AG08396 (cell line): ENCODE measurements at regions not wholly inside any gene's neighbourhood (a gene's known extent, or its start where the extent isn't known, plus 50 kb on each side); places are given as distances from the start of the nearest gene placed in this dataset.

Experiments used
- DNase-seq: peaks from one replicate; pipeline ENCODE4 v3.0.0; 2012; ENCODE audit warnings: low spot score, mixed read lengths

DNA sequence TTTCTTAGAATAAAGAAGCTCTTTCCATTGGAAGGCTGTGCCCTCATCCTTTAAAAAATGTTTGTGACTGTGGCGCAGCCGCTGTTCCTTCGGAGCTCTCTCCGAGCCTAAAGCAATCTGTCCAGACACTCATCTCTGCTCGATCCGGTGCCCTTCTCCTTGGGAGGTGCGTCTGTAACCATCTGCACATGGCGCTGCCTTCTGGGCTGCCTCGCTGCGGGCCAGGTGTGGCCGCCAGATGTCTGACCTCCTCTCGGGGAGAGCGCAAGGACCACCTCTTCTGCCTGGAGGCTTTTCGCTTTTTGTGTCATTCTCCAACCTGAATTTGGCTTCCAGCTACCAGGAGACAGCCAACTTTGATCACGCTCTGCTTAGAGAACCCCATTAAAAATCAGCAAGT is 153.4 kb upstream of the PTCH1 start:
- DNase-seq, result no peak

DNA sequence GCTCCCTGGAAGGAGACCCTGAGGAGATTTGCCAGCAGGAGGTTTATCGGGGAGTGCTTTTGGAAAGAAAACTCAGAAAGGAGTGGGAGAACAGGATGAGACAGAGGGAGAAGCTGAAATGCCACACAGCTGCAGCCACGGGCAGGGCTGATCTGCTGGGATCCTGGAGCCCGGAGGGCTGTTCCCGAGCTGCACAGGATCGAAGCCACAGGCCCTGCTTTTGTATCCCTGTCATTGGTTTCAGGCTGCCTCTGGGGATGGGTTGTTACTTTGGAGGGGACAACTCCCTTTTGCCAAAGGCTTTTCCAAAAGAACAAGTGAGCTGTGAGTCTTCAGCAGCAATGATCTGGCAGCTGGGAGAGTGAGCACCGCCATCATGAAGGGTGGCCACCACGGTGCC is 152.5 kb upstream of the PTCH1 start:
- no peak for DNase-seq

DNA sequence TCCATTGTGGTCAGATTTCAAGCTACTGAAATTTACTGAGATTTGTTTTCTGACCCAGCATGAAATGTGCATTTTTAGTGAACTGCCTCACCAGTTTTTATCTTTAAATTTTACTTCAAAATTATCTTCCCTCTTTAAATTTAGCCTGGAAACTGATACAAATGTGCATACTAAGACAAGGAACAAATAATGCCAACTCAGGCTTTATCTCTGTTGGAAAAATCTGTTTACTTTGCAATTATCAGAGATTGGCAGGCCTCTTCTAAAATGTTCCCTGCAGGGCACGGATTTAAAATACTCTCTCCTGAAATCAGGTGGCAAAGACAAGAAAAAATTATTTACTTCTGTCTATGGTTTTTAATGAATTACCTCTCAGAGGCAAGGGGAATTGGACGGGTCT is 151.0 kb upstream of the PTCH1 start:
- no peak for DNase-seq

DNA sequence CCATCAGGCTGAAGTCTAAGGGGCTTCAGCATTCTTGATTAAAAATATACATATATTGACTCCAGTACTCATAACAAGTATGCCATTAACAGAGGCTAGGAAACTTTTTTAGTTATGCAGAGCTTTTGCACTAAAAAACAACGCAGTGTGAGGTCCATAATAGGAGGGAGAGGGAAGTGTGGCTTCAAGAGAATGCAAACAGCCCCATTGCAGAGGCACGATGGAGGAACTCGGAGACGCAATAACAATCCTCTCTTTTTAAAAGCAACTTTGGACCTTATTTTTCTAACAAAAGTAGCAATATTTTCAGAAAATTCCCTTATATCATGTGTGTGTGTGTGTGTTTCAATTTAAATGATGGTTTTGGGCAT is 150.0 kb upstream of the PTCH1 start:
- DNase-seq, result no peak

DNA sequence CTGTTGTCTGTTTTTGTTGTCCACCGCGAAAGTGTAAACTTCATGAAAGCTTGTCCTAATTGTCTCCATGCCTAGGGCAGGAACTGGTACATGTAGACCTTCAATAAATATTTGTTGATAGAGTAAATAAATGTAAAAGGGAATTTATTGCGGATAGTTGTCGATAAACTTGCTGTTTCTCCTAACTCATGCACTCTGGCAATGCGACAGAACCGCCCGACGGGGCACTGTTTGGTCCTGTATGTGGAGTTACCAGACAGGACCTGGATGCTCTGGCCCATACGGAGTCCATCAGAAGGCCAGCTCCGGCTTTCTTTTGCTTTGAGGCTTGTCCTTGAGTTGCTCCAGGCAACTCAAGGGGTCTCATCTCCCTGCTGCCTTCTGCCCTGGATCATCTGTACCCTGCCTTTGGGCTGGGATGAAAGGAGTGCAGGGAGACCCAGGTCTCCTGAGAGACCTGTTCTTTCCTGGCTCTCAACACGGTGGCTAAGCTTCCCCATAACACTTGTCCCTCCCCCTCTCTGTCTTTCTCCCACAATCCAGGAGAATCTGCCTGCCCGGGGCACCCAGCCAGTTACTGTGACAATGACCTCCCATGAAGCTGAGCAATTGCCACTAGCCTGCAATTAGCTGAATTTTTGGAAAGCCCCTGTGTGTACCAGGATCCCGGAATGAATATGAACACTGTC is 149.5 kb upstream of the PTCH1 start:
- no peak for DNase-seq

DNA sequence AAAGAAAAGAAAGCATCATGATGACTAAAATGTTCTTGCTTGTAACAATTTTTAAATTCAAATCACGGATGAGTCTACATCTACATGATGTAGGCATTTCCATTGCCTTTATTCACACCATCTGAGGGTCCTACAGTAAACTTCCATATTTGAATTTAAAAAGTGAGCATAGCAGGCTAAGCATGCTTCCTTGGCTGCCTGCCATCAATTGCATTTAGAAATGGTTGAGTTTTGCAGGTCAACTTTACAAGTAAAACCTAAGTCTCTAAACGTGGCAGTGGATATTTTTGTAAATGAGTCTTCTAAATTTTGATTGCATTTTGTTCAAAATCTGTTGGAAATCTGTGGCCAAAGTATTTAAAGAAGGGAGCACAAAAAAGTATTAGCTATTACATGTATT is 136.5 kb upstream of the PTCH1 start:
- no peak for DNase-seq

DNA sequence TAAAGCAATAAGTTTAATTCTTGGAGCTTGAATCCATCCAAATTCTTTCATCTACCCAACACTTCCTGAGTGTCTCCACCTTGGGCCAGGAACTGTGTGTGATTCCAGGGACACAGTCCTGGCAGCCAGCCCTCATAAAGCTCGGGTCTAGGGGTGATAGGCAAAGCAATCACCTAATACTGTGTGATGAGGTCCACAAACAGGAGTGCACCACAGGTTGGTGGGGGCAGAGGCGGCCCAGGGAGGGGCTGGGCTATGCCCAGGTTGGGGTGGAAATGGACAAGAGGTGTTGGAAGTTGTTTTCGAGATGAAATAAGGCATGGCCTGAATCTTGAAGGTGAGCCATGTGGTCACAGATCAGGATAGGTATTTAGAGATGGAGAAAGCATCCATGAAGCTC is 133.9 kb upstream of the PTCH1 start:
- no peak for DNase-seq

DNA sequence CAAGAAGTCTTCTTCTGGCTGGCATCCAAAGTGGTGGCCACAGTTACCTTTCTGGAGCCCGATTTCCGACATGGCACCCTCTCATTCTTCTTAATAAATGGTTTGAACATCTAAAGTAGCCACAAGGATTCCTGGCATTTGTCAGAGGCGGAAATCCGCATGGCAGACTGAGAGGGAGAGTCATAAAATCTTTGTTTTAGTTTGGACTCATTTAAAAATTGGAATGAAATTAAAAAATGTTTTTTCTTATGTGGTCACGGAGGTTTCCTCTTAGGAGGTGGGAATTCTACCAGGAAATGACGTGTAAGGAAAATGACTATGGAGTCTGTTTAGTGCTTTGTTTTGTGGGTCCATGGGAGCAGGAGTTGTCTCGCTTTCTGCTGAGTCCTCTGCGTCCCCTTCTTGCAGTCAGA is 133.0 kb upstream of the PTCH1 start:
- no peak for DNase-seq

DNA sequence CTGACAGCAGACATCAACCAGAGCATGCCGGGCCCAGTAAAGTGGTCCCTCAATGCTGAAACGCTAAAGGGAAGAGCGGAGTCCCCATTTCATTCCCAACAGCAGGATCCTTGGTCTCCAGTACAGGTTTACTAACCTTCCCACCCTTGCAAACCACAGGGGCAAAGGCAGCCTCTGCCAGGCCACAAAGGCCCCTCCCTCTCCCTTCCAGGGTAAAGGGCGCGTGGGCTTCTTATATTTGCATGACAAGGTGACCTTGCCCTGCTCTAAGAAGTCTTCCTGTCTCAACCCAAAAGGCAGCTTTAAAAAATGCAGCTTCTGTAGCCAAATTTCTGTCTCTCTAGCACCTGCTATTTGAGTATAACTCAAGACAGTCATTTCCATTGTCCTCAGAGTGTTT is 131.5 kb upstream of the PTCH1 start:
- DNase-seq, result no peak

DNA sequence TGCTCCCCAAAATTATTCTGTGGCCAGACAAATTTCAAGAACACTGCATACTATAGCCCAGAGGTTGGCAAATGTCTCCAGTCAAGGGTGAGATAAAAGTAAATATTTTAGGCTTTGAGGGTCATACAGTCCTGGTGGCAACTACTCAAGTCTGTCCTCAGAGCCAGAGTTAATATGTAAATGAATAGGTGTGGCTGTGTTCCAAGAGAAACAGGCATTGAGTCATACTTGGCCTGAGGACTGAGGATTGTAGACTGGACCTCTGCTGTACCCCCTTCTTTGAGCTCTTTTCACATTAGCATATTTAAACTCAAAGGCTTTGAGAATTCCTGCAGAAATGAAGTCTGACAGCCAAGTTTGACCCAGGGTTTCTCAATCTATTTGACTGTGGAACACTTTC is 129.2 kb upstream of the PTCH1 start:
- DNase-seq, result no peak

DNA sequence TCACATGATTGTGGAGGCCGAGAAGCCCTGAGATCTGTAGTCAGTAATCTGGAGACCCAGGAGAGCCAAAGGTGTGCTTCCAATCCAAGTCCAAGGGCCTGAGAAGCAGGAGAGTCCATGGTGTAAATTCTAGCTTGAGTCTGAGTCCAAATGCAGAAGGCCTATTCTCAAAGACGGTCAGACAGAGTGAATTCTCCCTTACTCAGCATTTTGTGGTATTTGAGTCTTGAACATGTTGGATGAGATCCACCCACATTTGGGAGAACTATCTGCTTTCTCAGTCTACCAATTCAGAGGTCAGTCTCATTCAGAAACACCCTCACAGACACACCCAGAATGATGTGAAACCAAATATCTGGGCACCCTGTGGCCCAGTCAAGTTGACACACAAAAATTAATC is 128.8 kb upstream of the PTCH1 start:
- DNase-seq, result no peak

DNA sequence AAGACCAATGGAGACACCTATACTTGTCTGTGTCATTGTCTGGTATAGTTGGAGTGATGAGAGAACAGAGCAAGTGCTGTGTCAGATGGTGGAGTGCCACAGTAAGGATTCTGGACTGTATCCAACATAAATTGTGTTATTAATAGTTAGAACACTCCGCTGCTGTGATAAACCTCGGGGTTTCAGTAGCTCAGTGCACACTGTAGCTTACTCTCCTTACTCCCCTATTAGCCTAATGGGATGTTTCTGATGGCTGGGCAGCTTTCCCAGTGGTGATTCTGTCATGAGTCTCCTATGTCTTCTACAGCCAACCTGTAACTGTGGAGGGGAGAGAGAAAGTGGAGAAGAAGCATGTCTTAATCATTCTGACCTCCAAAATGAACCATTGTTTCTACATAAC is 127.6 kb upstream of the PTCH1 start:
- DNase-seq, result no peak

DNA sequence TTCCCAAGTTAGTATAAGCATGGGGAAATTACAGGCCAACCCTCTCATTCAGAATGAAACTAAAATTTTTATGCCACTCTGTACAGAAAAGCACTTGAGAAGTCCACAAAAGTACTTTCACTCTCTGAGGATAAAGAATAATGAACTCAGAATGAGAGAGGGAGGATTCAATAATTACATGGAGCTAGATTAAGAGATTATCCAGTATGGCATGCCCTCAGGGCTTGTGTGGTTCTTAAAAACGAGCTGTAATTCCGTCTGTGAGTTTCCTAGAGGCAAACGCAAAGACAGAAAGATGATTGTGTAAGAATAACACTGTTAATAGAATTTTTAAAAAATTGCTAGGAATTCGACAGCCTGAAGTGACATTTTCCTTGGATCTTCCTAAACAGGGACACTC is 126.8 kb upstream of the PTCH1 start:
- no peak for DNase-seq

DNA sequence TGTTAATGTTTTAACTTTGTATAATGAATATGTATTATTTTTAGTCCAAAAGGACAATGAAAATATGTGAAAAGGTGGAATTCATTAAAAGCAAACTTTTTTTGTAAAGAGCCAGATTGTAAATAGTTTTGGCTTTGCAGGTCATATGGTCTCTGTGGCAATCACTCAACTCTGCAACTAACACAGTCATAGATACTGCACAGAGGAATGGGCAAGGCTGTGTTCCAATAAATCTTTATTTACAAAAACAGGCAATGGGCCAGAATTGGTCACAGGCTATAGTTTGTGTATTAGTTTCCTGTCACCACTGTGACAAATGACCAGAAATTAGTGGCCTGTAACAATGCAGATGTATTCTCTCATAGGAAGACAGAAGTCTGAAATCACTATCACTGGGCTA is 125.4 kb upstream of the PTCH1 start:
- no peak for DNase-seq

DNA sequence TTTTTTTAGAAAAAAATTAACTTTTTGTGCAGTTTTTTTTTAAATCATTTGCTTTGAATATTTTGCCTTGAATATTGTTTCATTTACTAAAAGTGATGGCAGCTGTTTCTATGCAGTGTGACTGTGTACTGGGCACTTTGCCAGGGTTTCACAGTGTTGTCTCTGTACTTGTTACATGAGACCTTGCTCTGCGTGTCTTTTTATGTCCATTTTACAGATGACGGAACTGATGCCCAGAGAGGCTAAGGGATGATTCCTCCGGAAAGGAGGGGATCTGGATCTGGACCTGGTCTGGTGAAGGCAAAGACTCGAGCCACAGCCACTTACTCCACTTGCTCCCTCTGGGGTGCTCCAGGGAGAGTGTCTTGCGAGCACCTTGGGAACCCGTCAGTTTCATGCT is 124.8 kb upstream of the PTCH1 start:
- no peak for DNase-seq

DNA sequence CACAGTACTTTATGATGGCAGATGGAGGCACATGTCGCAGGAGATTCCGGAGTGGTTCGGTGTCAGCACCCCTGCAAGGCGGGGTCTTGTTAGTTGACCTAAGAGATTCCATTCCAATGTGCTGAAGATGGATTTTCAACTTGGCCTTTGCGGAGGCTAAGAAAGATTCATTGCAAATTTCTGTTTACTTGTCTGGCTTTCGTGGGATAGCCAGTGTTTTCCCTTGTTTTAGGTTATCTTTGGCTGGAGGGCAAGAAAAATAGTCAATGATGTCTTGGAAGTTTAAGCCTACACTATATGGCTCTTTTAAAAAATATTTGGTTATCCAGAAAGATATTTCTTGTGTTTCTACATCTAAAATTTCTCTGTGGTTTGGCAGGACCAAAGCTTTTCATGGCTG is 123.6 kb upstream of the PTCH1 start:
- DNase-seq, result no peak

DNA sequence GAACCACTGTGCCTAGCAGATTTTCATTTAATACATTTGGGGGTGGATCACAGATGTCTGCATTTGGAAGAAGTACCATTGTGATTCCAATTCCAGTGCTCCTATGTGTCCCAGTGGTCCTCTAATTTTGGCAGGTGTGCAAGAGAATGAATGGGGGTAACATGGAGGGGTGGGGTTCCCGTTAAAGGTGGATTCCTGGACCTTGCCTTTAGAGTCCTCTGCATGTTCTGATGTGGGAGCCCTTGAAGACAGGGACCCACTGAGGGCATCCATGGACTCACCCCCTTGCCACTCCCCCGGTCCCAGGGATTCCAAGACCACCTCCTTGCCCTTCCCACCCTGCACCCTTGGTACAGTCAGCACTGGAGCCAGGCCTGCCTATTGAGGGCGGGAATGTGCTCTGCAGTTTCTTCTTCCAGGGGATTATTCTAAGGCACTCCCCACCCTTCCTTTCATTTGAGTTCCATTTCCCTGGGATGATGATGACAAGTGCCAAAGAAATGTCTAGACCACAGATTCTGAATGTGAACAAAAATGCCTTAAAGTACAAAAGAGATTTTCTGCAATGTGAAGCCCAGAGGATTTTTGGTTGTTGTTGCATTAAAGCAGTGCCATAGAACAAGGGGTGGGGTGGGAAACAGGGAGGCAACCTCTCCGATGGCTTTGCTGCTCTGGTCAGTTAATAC is 119.4 kb upstream of the PTCH1 start:
- no peak for DNase-seq

DNA sequence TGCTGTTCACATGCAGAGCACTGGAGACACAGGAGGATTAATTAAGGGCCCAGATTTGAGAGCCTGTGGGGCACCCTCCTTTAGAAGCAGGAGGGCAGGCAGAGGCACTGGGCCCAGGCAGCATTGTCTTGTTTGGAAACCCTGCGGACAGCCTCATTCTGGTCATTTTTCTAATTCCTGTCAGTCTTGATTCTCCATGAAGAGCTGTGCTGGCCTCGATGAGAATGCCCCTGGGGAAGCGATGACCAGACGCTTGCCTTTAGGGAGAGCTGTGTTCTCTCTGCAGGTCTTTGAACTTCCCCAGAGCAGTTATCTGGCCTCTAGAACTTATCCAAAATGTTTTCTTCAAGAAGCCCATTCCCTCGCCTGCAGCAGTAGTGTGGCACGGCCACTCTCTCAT is 117.8 kb upstream of the PTCH1 start:
- DNase-seq, result no peak

DNA sequence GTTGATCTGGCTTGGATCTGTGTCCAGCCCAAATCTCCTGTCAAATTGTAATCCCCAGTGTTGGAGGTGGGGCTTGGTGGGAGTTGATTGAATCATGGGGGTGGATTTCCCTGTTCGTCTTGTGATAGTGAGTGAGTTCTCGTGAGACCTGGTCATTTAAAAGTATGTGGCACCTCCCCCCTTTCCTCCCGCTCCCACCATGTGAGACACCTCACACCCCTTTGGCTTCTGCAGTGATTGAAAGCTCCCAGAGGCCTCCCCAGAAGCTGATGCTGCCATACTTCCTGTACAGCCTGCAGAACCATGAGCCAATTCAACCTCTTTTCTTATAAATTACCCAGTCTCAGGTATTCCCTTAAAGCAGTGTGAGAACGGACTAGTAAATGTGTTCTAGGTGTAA is 117.3 kb upstream of the PTCH1 start:
- no peak for DNase-seq

DNA sequence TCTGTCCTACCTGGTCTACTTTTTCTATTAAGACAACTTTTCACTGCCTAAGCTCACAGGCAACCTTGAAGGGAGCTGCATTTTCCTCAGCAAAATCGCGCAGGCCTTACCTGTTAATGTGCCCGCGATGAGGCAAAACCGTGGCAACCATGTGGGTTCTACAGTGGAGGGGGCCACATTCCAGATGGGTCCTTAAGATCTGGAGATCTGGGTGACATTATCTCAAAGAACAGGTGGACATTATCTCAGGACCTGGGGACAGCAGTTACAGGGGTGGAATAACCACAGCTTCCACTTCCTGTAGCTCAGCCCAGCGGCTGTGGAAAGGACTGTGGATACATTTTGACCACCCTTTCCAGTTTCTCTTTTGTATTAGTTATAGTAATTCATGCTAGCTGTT is 112.8 kb upstream of the PTCH1 start:
- no peak for DNase-seq

DNA sequence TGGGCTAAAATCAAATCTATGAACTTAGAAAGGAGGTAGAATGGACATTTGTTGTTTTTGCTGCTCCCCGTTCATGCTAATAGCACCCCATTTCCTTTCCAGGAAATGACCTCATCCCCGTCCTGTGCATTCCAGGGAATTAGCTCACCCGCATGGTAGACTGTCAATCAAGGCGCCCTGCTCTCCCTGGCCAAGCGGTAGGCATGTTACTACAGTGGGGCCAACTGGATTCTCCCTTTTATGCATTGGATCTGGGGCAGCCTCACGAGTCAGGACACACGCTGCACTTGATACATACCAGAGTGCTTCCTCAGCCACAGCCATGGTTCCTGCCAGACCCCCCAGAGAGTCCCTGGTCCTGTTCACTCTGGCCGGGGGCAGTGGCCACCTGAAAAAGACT is 111.0 kb upstream of the PTCH1 start:
- DNase-seq, result no peak

DNA sequence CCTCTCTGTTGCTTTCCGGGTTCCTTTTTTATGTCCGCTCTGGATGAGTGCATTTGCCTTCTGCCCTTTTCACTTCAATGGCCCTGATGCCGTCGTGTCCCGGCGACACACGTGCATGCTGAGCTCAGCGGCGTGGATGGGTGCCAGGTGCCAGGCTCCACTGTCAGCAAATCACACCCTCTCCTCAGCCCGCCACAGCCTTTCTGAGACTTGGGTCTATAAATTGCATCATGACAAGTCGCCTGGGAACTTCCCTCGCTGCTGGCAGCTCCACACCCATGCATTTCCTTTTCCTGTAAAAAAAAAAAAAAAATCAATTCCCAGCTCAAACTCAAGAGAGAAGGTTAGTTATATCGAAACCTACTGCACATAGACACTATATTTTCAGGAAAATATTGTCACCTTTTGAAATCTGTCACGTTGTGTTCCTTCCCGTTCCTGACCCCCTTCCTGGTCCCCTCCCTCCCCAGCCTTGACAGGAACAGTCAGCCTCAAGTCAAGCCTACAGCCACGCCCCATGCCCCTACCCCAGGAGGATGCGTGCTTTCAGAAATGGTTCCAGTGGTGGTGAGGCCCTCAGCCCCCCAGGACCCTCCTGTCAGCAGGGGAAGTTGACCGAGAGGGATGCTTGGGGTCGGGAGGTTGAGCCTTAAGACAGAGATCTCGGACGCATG is 110.3 kb upstream of the PTCH1 start:
- DNase-seq, result no peak

DNA sequence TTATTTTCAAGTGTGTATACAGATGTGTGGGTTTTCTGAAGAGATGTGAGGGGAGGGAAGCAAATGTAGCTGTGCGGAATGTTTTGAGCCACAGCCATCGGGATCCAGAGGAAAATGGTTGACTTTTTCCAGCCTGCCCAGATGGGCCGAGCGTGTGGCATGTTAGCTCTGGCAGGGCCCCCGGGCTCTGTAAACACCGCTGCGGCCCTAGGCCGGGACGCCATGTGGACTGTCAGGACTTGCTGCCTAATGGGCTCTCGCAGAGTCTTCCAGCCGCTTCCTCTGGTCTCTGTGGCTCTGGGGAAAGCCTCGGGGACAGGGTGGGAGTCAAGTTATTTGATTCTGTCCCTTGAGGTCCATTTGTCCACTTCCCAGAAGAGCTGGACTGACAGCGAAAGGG is 109.6 kb upstream of the PTCH1 start:
- no peak for DNase-seq

DNA sequence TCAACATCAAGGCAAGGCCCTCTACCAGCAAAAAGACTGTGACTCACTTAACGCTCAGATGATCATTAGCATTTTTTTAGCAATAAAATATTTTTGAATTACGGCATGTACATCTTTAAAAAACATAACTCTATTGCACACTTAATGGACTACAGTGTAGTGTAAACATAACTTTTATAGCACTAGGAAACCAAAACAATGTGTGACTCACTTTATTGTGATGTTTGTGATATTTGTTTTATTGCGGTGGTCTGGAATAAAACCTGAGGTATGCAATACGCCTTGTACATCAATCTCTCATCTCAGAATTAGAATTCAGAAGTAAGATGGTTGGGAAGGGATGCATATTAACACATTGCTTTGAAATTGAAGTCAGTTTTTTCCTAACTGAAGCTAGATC is 106.9 kb upstream of the PTCH1 start:
- no peak for DNase-seq
